HG03045 (cell line): ENCODE measurements at regions not wholly inside any gene's neighbourhood (a gene's known extent, or its start where the extent isn't known, plus 50 kb on each side); places are given as distances from the start of the nearest gene placed in this dataset.

ENCODE experiments used
- ATAC-seq: cut with Tn5 transposase; IDR thresholded peaks from one replicate; pipeline ENCODE4 v1.9.1; 2021; ENCODE audit warnings: mild to moderate bottlenecking, moderate library complexity; ENCODE audit not compliant: unreplicated experiment

DNA sequence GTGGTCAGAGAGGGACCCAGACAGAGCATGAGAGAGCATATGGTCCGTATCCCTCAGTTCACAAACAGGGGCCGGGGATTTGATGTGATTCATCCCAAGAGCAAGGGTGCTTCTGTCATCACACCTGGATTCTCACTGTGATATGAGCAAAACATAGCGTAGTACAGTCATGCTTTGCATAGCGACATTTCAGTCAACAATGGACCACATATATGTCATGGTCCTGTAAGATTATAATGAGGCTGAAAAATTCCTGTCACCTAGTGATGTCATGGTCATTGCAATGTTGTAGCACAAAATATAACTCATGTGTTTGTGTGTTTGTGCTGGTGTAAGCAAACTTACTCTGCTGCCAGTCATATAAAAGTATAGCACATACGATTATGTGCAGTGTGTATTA is 207.4 kb upstream of the CDH13 start:
- no peak for ATAC-seq

- no peak for ATAC-seq
Observed at GRCh38 chr16:82414476-82414875, 212.3 kb upstream of the CDH13 start.

- ATAC-seq = no peak
Observed at GRCh38 chr16:82412770-82413169, 214.0 kb upstream of the CDH13 start.

DNA sequence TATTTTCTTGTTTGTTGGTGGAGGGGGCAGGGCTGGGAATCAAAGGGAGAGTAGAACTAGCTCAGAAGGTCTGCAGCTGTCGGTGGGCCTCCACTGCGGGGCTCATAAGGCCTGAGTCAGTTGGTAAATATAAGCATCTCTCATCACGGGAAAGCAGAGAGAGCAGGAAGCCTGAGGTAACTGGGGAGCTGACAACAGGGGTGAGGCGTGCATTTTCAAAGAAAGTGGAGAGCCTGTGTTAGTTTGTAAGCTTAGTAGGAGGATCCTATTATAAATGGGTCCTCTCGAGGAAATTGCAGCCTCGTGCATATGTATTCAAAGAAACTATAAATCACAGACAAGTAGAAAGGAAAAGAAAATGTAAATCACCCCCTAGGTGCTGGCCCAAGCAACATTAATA is 221.0 kb upstream of the CDH13 start:
- ATAC-seq = no peak

DNA sequence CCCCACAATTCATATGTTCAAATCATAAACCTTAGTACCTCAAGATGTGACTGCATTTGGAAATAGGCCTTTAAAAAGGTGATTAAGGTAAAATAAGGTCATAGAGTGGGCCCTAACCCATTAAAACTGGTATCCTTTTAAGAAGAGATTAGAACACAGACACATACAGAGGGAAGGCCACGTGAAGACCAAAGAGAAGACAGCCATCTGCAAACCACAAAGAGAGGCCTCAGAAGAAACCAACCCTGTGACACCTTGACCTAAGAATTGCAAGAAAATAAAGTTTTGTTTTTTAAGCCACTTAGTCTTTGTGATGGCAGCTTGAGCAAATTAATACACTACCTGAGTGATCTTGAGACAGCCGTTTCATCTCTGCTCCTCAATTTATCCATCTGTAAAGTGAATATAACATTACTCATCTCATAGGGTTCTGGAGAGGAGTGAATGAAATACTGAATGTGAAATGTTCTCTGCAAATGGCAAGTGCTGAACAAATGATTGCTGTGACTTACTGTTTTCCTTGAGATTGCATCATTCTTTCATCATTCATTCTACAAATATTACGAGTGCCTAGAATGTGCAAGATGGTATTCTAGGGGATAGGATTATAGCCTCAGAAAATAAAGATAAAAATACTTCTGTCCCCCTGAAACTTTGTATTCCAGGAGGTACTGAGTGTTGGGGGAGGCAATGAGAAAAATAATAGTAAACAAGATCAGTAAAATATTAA is 222.0 kb upstream of the CDH13 start:
- ATAC-seq = no peak

- no peak for ATAC-seq
Observed at GRCh38 chr16:82402665-82403218, 224.0 kb upstream of the CDH13 start.

- ATAC-seq = no peak
Observed at GRCh38 chr16:82400046-82400445, 226.7 kb upstream of the CDH13 start.

- ATAC-seq = no peak
Observed at GRCh38 chr16:82396509-82396908, 226.5 kb upstream of the MPHOSPH6 start.

GRCh38 chr16:82395212-82395611 is 225.2 kb upstream of the MPHOSPH6 start:
- ATAC-seq = no peak

- ATAC-seq = no peak
Observed at GRCh38 chr16:82391690-82392089, 221.7 kb upstream of the MPHOSPH6 start.

DNA sequence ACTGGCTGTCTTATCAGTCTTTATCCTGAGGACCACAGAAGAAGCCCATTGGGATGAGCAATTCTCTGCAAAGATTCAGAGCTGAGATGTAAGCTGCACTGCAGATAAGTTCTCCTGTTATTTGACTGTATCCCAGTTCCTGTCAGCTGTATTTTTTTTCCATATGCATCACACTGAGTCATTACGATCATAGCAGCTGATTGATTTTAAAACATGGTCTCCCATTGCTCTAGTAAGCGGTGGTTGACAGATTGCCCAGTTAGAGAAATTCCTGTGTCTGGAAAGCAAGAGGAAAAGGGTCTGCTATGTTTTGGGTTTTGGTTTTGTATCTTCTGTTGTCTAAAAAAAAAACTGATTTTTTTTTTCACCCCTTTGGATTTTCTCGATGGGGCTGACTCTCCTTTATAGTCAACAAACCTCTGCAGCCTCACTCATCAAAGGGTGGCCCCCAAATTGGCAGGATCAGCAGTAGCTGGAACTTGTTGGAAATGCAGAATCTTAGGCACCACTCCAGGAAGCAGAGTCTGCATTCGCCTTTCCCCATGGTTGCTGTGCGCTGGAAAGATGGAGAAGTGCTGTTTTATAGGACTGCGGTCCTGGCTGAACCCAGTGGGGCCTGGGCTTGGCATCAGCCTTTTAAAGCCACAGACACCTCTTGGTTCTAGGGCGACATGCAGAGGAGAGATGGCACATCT is 220.1 kb upstream of the MPHOSPH6 start:
- no peak for ATAC-seq

- ATAC-seq = no peak
Observed at GRCh38 chr16:82386761-82387160, 216.7 kb upstream of the MPHOSPH6 start.

GRCh38 chr16:82384949-82385348 is 214.9 kb upstream of the MPHOSPH6 start:
- no peak for ATAC-seq

GRCh38 chr16:82384017-82384416 is 214.0 kb upstream of the MPHOSPH6 start:
- ATAC-seq = peak; percentile 53

DNA sequence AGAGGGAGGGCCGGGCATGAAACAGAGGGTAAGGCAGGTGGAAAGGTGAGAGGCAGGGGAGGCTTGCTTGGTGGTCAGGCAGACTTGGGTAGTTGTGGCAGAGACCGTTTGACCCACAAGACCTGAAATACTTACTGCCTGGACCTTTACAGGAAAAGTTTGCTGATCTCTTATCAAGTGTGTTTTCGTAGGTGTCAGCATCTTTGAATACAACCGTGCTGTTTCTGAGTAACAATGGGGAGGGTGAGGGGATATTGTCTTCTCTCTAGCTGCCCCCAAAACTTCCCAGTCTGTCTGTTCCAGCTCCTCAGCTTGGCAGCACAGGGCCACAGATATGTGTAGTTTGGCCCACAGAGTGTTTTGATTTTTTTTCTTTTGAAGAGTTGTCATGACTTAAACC is 212.5 kb upstream of the MPHOSPH6 start:
- no peak for ATAC-seq

- ATAC-seq = no peak
Observed at GRCh38 chr16:82379551-82379950, 209.5 kb upstream of the MPHOSPH6 start.

DNA sequence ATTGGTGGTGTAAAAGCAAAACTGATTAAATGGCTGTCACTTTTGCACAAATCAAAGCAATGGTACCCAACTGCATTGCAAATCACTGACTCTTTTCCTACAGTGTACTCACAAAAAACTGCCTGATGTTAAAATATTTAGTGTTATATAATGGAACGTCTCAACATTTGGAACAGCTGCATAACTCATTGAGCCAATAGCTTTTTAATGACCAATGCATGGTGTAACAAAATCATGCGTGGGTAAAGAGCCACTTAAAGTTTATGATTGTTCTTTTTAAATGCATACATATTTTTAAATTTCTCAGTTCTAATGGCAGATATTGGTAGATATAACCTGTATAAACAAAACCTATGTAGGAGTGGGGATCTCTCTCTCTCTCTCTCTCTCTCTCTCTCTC is 204.0 kb upstream of the MPHOSPH6 start:
- ATAC-seq = no peak

GRCh38 chr16:82370282-82370681 is 200.3 kb upstream of the MPHOSPH6 start:
- ATAC-seq = no peak

- ATAC-seq = no peak
Observed at GRCh38 chr16:82368041-82368440, 198.0 kb upstream of the MPHOSPH6 start.

DNA sequence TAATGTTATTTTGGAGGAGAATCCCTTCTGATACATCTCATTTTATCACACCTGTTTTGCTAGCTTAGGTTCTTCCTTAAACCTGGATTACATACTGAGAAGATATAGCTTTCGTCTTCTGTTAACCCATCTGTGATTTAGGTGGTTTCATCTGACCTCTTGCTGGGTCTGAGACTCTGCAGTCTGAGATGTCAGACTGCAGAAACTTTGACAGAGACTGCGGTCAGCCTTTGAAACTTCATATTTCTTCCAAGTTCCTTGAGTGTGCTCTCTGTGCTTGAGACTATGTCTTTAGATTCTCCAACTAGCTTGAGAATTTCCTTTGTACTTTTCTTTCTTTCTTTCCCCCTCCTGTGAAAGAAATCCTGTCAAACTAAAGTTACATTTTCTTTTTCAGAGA is 196.4 kb upstream of the MPHOSPH6 start:
- no peak for ATAC-seq

DNA sequence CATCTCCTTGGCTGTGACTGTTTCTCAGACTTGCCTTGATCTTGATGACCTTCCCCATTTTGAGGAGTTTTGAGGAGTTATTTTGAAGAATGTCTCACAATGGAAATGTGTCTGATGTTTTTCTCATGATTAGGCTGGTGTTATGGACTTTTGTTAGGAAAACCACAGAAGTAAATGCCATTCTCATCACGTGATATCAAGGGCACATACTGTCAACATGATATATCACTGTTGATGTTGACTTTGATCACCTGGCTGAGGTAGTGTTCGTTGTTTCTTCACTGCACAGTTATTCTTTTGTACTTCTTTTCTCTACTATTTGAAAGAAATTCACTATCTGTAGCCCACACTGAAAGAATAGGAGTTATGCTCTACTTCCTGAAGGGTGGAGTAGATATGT is 194.7 kb upstream of the MPHOSPH6 start:
- no peak for ATAC-seq
